Liver (tissue), 7 donors: ENCODE measurements at regions not wholly inside any gene's neighbourhood (a gene's known extent, or its start where the extent isn't known, plus 50 kb on each side); places are given as distances from the start of the nearest gene placed in this dataset.

Experiments used
- DNase-seq: peaks from one replicate; pipeline ENCODE4 v3.0.0-alpha.2; 2017; ENCODE audit warnings: low spot score
- H3K27ac ChIP-seq, 2 donors: one replicate each; pipeline ENCODE4 v1.7.0; 2013; ENCODE audit warnings: inconsistent platforms in 2 of 2, low read length in 2 of 2, control low read depth in 1 of 2, low read depth in 1 of 2, mild to moderate bottlenecking in 1 of 2
- H3K27me3 ChIP-seq, 4 donors: one replicate each; pipeline versions ENCODE4 v1.6.1 to v1.7.0; 2013; ENCODE audit warnings: low read length in 3 of 4, inconsistent platforms in 1 of 4, mild to moderate bottlenecking in 1 of 4, moderate library complexity in 1 of 4; ENCODE audit not compliant: control insufficient read depth in 4 of 4, insufficient read depth in 4 of 4
- H3K36me3 ChIP-seq, 4 donors: one replicate each; pipeline versions ENCODE4 v1.6.1 to v1.7.0; 2013; ENCODE audit warnings: low read length in 3 of 4, mild to moderate bottlenecking in 3 of 4, low read depth in 1 of 4, moderate library complexity in 1 of 4; ENCODE audit not compliant: control insufficient read depth in 4 of 4, insufficient read depth in 3 of 4
- H3K4me1 ChIP-seq, 4 donors: one replicate each; pipeline versions ENCODE4 v1.6.1 to v1.7.0; 2013; ENCODE audit warnings: low read length in 3 of 4, mild to moderate bottlenecking in 3 of 4, moderate library complexity in 1 of 4; ENCODE audit not compliant: control insufficient read depth in 4 of 4, insufficient read depth in 4 of 4
- H3K4me3 ChIP-seq, 3 donors: one replicate each; pipeline versions ENCODE4 v1.6.1 to v1.7.0; 2013; ENCODE audit warnings: low read length in 3 of 3, control low read depth in 1 of 3, low read depth in 1 of 3, mild to moderate bottlenecking in 1 of 3
- H3K9ac ChIP-seq, 2 donors: one replicate each; pipeline ENCODE4 v1.7.0; 2013; ENCODE audit warnings: low read length in 2 of 2, mild to moderate bottlenecking in 2 of 2, moderate library complexity in 2 of 2, control low read depth in 1 of 2, low read depth in 1 of 2
- H3K9me3 ChIP-seq, 4 donors: one replicate each; pipeline versions ENCODE4 v1.6.1 to v1.7.0; 2013; ENCODE audit warnings: low read length in 3 of 4; ENCODE audit not compliant: control insufficient read depth in 4 of 4
- EGR1 ChIP-seq, 2 donors: IDR thresholded peaks; 2 replicates each; pipeline ENCODE4 v1.6.1; 2016 to 2018; ENCODE audit warnings: antibody characterized with exemption in 2 of 2, low read depth in 2 of 2
- FOXA2 ChIP-seq: IDR thresholded peaks from 2 replicates; pipeline ENCODE4 v1.6.1; 2016; ENCODE audit warnings: antibody characterized with exemption
- GABPA ChIP-seq, 2 donors: IDR thresholded peaks in 1 of 2; conservative IDR thresholded peaks in 1 of 2; 2 replicates each; pipeline ENCODE4 v1.6.1; 2016; ENCODE audit warnings: antibody characterized with exemption in 2 of 2, mild to moderate bottlenecking in 1 of 2, moderate library complexity in 1 of 2
- HNF4A ChIP-seq, 2 donors: conservative IDR thresholded peaks; 2 replicates each; pipeline ENCODE4 v1.6.1; 2016; ENCODE audit warnings: antibody characterized with exemption in 2 of 2, mild to moderate bottlenecking in 2 of 2
- JUND ChIP-seq, 2 donors: IDR thresholded peaks; 2 replicates each; pipeline ENCODE4 v1.6.1; 2016; ENCODE audit warnings: antibody characterized with exemption in 2 of 2
- NR2F2 ChIP-seq: IDR thresholded peaks from 2 replicates; pipeline ENCODE4 v1.6.1; 2016; ENCODE audit warnings: antibody characterized with exemption
- RAD21 ChIP-seq, 2 donors: IDR thresholded peaks; 2 replicates each; pipeline ENCODE4 v1.6.1; 2016; ENCODE audit warnings: antibody characterized with exemption in 2 of 2, mild to moderate bottlenecking in 2 of 2
- SP1 ChIP-seq: IDR thresholded peaks from 2 replicates; pipeline ENCODE4 v1.6.1; 2018; ENCODE audit warnings: antibody characterized with exemption, mild to moderate bottlenecking
- TAF1 ChIP-seq: conservative IDR thresholded peaks from 2 replicates; pipeline ENCODE4 v1.6.1; 2016; ENCODE audit warnings: antibody characterized with exemption, mild to moderate bottlenecking
- YY1 ChIP-seq: IDR thresholded peaks from 2 replicates; pipeline ENCODE4 v1.6.1; 2016; ENCODE audit warnings: antibody characterized with exemption, mild to moderate bottlenecking
- WGBS: extraction: QIAGEN DNeasy Blood & Tissue Kit; methylation state at CpG from one replicate; pipeline ENCODE4 v1.1.7; 2013; 5-methylcytosine and 5-hydroxymethylcytosine counted together
- TF ChIP-seq, protein P1 (sequence below): IDR thresholded peaks from 2 replicates; pipeline ENCODE4 v1.6.1; 2016; ENCODE audit warnings: antibody characterized with exemption
- TF ChIP-seq, protein P2 (sequence below): IDR thresholded peaks from 2 replicates; pipeline ENCODE4 v1.6.1; 2016; ENCODE audit warnings: antibody characterized with exemption, mild to moderate bottlenecking
- TF ChIP-seq, protein P3 (sequence below): IDR thresholded peaks from 2 replicates; pipeline ENCODE4 v1.6.1; 2016; ENCODE audit warnings: antibody characterized with exemption
- donor health status: healthy.
- donor health status: healthy.
- donor health status: healthy.
- donor health status: healthy.

DNA sequence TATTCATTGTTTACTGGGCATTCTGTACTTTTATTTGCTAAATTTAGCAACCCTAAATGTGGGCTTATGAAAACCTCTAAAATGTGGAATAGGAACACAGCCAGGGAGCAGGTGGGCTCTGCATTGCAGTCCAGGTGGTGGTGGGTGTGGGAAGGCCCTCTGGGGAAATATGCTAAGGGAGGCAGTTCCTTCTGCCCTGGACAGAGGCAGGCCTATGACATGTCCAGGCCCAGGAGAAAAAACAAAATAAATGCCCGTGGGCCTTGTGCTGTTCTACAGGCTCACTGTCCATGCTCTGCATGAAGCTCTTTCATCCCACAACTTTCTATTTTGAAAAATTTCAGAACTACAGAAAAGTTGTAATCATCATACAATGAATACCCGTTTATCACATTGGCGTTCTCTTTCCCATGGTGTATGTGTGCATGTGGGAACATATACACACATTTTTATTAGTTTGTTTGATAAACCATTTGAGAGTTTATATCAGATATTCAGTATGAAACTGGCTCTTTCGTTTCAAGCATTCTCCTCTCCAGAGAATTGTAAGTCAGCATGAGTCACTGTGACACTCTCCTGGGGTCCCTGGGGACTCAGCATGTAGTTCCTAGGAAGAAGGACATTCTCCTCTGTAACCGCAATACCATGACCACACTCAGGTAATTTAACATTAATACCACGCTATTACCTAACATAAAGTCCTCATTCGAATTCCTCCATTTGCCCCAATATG, 505.3 kb downstream of the COG6 start:
- Histone ChIP-seq H3K4me1 (no peaks in the 10 kb centered on the region), H3K4me3 (no peak overlapping the region), H3K9ac (no peak overlapping the region), H3K27me3 (no peaks in the 10 kb centered on the region), H3K9me3 (no peaks in the 10 kb centered on the region), H3K27ac (no peak overlapping the region), H3K36me3 (no peaks in the 10 kb centered on the region)
- DNase-seq: no peak
- TF ChIP-seq NR2F2: no peak
- TF ChIP-seq, protein P1, sequence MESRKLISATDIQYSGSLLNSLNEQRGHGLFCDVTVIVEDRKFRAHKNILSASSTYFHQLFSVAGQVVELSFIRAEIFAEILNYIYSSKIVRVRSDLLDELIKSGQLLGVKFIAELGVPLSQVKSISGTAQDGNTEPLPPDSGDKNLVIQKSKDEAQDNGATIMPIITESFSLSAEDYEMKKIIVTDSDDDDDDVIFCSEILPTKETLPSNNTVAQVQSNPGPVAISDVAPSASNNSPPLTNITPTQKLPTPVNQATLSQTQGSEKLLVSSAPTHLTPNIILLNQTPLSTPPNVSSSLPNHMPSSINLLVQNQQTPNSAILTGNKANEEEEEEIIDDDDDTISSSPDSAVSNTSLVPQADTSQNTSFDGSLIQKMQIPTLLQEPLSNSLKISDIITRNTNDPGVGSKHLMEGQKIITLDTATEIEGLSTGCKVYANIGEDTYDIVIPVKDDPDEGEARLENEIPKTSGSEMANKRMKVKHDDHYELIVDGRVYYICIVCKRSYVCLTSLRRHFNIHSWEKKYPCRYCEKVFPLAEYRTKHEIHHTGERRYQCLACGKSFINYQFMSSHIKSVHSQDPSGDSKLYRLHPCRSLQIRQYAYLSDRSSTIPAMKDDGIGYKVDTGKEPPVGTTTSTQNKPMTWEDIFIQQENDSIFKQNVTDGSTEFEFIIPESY: no peak
- no peak for TF ChIP-seq JUND (IDR thresholded peaks at IDR 0.05)
- no peak for TF ChIP-seq YY1
- no peak for TF ChIP-seq SP1
- WGBS: 96% methylated on average over 7 of the region's 7 CpGs

DNA sequence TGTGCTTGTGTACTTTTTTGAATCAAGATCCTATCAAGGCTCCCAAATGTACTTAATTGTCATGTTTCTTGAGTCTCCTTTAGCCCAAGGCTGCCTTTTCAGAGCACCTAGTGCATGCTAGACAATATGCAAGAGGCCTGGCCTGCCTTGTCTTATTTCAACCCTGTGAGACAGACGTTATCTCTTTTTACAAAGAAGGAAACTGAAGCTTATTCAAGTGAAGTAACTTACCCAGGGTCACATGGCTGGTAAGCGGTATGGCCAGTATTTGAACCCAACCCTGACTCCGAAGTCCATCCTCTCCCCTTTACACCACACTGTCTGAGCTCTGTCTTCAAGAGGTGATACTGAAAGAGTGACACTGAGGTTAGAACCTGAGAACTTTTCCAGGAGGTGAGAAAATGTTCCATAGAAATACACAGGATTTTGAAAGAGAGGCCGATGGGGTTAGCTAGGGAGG, 505.1 kb downstream of the FOXO1 start:
- WGBS: 92% methylated on average over 4 of the region's 4 CpGs
- H3K4me1 ChIP-seq: no peaks in the 10 kb centered on the region
- TF ChIP-seq, protein P2, sequence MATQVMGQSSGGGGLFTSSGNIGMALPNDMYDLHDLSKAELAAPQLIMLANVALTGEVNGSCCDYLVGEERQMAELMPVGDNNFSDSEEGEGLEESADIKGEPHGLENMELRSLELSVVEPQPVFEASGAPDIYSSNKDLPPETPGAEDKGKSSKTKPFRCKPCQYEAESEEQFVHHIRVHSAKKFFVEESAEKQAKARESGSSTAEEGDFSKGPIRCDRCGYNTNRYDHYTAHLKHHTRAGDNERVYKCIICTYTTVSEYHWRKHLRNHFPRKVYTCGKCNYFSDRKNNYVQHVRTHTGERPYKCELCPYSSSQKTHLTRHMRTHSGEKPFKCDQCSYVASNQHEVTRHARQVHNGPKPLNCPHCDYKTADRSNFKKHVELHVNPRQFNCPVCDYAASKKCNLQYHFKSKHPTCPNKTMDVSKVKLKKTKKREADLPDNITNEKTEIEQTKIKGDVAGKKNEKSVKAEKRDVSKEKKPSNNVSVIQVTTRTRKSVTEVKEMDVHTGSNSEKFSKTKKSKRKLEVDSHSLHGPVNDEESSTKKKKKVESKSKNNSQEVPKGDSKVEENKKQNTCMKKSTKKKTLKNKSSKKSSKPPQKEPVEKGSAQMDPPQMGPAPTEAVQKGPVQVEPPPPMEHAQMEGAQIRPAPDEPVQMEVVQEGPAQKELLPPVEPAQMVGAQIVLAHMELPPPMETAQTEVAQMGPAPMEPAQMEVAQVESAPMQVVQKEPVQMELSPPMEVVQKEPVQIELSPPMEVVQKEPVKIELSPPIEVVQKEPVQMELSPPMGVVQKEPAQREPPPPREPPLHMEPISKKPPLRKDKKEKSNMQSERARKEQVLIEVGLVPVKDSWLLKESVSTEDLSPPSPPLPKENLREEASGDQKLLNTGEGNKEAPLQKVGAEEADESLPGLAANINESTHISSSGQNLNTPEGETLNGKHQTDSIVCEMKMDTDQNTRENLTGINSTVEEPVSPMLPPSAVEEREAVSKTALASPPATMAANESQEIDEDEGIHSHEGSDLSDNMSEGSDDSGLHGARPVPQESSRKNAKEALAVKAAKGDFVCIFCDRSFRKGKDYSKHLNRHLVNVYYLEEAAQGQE: no peak
- no peak for TF ChIP-seq FOXA2
- no peak for TF ChIP-seq TAF1
- no peak for TF ChIP-seq JUND (IDR thresholded peaks at IDR 0.05)

DNA sequence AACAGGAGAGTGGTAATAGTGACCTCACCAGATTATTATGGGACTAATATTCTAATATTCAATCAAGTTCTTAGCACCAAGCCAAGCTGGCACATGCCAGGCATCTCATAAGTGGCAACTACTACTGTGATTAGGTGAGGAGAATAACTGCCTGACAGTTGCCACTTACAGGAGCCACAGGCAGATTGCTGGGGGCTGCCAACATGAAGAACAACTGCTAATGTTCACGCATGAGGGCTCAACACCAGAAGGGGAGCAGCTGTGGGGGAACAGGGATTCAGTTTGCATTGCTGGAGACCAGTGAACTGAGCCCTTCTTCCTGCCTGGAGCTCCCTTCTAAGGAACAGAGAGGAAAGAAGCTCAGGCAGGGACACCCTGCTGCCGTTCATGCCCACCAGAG, 504.5 kb downstream of the FOXO1 start:
- WGBS: 99% methylated on average over 2 of the region's 2 CpGs
- Histone ChIP-seq H3K4me3 (no peak overlapping the region), H3K36me3 (no peaks in the 10 kb centered on the region), H3K27me3 (no peaks in the 10 kb centered on the region), H3K9ac (no peak overlapping the region), H3K9me3 (no peaks in the 10 kb centered on the region), H3K27ac (no peak overlapping the region), H3K4me1 (no peaks in the 10 kb centered on the region)
- DNase-seq: no peak
- TF ChIP-seq TAF1: no peak
- TF ChIP-seq, protein P3, sequence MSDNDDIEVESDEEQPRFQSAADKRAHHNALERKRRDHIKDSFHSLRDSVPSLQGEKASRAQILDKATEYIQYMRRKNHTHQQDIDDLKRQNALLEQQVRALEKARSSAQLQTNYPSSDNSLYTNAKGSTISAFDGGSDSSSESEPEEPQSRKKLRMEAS: no peak
- TF ChIP-seq HNF4A (conservative IDR thresholded peaks at IDR 0.05): no peak
- no peak for TF ChIP-seq FOXA2
- no peak for TF ChIP-seq GABPA (IDR thresholded peaks at IDR 0.05 in 1 of 2, conservative IDR thresholded peaks at IDR 0.05 in 1 of 2)
- TF ChIP-seq, protein P2: no peak
- no peak for TF ChIP-seq JUND (IDR thresholded peaks at IDR 0.05)
- TF ChIP-seq EGR1 (IDR thresholded peaks at IDR 0.05; ENCODE audit: low read depth in 2 of 2): no peak
- no peak for TF ChIP-seq YY1
- TF ChIP-seq, protein P1: no peak
- no peak for TF ChIP-seq RAD21 (IDR thresholded peaks at IDR 0.05)
- no peak for TF ChIP-seq NR2F2

More for the DNA sequence above, 505.1 kb downstream of the FOXO1 start:
- H3K27me3 ChIP-seq: no peaks in the 10 kb centered on the region
- no peak for DNase-seq
- no peak overlapping the region for H3K9ac ChIP-seq
- no peaks in the 10 kb centered on the region for H3K9me3 ChIP-seq
- H3K27ac ChIP-seq: no peak overlapping the region
- H3K36me3 ChIP-seq: no peaks in the 10 kb centered on the region
- H3K4me3 ChIP-seq: no peak overlapping the region
